Choroid plexus epithelial cell (primary cell): ENCODE measurements at regions not wholly inside any gene's neighbourhood (a gene's known extent, or its start where the extent isn't known, plus 50 kb on each side); places are given as distances from the start of the nearest gene placed in this dataset.
"Not testable (repeated sequence)": the region's sequence is repeated elsewhere in the genome, so short reads cannot be mapped to it uniquely, and the experiment has no call there.

ENCODE experiments used
- DNase-seq: peaks from one replicate; pipeline ENCODE4 v3.0.0-alpha.2; 2010; ENCODE audit warnings: low read depth
- H3K4me3 ChIP-seq: 2 replicates; pipeline ENCODE4 v1.5.1; 2011; ENCODE audit warnings: low read depth, mild to moderate bottlenecking, control low read depth, low read length, moderate library complexity
- CTCF ChIP-seq: conservative IDR thresholded peaks from 2 replicates; pipeline ENCODE4 v1.5.1; 2011; ENCODE audit warnings: low read depth, mild to moderate bottlenecking, control low read depth, inconsistent platforms, low read length, moderate library complexity

- H3K4me3 ChIP-seq = no peak overlapping the region
- DNase-seq = no peak
- no peak for TF ChIP-seq CTCF
Observed at GRCh38 chr7:140283472-140283871, 106.7 kb upstream of the KDM7A start.

- TF ChIP-seq CTCF = no peak
- no peak for DNase-seq
- H3K4me3 ChIP-seq = no peak overlapping the region
Observed at GRCh38 chr7:140281960-140282359, 105.2 kb upstream of the KDM7A start.

GRCh38 chr7:140281255-140281654 is 104.5 kb upstream of the KDM7A start:
- H3K4me3 ChIP-seq = no peak overlapping the region
- no peak for DNase-seq
- no peak for TF ChIP-seq CTCF

- TF ChIP-seq CTCF = no peak
- H3K4me3 ChIP-seq = no peak overlapping the region
- no peak for DNase-seq
Observed at GRCh38 chr7:140276001-140276400, 99.2 kb upstream of the KDM7A start.

GRCh38 chr7:140275069-140275965 is 98.5 kb upstream of the KDM7A start:
- H3K4me3 ChIP-seq = no peak overlapping the region
- peak; percentile 42 for DNase-seq
- no peak for TF ChIP-seq CTCF

GRCh38 chr7:140273417-140273816 is 96.6 kb upstream of the KDM7A start:
- DNase-seq = no peak
- H3K4me3 ChIP-seq = no peak overlapping the region
- TF ChIP-seq CTCF = no peak

- H3K4me3 ChIP-seq, DNase-seq: not testable (repeated sequence)
Observed at GRCh38 chr7:140271643-140271968, 94.8 kb upstream of the KDM7A start.
